GM19023 (cell line): ENCODE measurements at regions not wholly inside any gene's neighbourhood (a gene's known extent, or its start where the extent isn't known, plus 50 kb on each side); places are given as distances from the start of the nearest gene placed in this dataset.
"Not testable (repeated sequence)": the region's sequence is repeated elsewhere in the genome, so short reads cannot be mapped to it uniquely, and the experiment has no call there.

Source experiments
- ATAC-seq: cut with Tn5 transposase; IDR thresholded peaks from one replicate; pipeline ENCODE4 v1.9.1; 2021; ENCODE audit warnings: mild to moderate bottlenecking, moderate library complexity; ENCODE audit not compliant: unreplicated experiment

DNA sequence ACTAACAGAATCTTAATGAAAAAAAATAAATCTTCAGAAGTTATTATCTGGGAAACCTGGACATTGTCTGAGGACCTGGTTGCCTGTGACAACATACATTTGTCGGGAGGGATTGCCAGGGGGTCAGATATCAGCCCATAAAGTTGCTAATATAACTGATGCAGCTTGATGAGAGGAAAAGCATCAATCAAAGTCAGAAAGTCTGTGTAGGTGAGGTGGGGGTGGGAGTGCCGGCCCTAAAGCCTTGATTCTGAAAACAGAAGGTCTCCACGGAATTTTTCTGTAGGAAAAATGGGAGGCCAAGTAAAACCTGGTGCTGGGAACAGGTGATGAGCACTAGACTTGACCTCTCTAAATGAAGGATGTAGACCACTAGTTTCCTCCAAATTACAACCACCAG is 281.8 kb downstream of the FGFR2 start:
- ATAC-seq: no peak

DNA sequence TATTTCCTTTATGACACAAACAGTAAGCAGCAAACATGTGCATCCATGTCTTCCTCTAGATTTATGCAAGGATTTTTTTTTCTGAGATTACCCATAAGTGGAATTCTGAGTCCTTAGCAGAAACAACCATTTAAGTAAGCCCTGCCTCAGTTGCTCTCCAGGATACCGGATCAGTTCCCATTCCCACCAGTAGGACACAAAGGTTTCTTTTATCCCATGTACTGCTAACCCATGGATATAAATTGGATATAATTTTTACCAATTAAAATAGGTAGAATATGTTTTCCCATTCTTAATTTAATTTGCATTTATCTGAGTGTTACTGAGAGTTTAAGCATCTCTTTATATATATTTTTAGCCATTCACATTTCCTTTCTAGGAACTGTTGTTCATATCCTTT is 280.9 kb downstream of the FGFR2 start:
- no peak for ATAC-seq

DNA sequence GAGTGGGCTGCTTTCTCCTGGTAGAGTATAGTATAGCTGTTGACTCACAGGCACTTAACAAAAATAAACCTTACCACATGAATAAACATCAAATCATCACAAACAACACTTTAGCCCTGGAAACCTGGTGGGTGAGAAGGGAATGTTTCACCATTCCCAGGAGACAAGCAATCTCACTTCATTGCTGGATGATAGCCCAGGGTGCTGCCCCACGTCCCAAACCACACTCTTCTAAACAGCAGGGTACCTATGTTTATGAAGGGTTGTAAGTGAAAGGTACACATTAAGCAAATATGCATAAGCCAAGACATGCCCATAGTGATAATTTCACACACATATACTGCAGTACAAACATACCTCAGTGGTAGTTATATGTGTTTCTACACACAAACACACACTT is 276.2 kb downstream of the FGFR2 start:
- no peak for ATAC-seq

DNA sequence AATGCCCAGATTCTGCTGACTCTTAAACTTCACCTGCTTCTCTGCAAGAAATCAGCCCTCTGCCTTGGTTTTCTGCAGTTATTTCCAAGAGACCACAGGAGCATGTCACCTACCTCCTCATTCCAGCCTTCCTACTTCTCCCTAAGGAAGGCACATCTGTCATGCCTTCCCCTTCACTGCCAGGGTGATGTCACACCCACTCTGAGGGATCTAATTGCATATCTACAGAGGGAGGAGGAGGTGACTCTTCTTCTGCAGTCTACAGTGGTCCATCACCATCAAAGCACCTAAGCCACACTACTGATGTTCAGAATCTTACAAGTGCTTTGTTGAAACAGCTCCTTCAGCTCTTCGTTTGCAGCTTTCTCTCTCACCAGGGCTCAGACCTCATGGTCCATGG is 275.5 kb downstream of the FGFR2 start:
- no peak for ATAC-seq

DNA sequence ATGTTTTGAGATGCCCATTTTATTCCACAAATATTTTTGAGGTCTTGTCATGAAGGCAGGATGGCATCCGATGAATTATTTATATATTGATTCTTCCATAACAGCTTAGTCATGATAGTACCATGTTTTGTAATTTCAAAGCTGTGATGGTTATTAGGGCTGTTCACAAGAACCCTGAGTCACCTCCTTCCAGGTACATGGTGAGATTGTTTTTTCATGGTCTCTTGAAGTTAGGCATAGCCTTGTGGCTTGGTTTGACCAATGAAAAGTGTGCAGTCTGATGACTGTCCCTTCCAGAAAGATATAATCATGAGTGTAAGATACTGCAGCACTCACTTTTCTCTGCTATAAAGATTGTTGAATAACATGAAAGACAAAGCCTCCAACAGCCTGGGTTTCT is 274.8 kb downstream of the FGFR2 start:
- no peak for ATAC-seq

DNA sequence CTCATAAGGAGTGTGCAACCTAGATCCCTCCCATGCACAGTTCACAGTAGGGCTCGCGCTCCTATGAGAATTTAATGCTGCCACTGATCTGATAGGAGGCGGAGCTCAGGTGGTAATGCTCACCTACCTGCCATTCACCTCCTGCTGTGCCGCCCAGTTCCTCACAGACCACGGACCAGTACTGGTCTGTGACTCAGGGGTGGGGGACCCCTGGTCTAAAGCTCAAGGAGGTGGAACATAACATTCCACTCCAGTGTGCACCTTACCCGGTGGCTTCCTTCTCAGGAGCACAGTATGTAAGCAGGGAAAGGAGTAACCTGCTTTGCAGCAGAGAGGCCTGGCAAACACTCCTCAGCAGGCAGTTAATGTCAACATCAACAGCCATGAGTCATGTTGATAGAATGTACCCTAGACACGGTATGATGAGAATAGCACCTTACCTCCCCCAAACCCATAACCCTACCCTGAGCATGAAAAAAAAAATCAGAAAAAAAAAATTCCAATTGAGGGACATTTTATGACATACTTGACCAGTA is 273.5 kb downstream of the FGFR2 start:
- no peak for ATAC-seq

DNA sequence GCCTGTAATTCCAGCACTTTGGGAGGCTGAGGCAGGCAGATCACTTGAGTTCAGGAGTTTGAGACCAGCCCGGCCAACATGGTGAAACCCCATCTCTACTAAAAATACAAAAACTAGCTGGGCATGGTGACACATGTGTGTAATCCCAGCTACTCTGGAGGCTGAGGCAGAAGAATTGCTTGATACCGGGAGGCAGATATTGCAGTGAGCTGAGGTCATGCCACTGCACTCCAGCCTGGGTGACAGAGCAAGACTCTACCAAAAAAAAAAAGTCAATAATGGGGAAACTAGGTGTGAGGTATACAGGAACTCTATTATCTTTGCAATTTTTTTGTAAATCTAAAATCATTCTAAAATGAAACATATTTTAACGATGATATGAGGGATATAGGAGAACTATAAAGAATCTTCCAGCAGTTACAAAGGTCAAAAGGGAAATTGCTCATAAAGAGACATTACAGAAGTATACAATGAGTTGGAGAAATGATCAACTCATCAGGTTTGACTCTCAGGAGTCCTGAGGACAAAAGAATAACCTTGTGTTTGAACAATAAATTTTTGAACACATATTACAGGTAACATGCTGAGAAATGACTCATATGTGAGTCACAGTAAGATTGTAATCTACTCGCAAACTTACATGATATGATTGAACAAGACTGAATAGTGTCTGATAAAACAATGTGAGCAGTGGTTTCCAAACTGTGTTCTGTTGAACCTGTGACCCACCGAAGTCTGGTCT is 272.6 kb downstream of the FGFR2 start:
- ATAC-seq: no peak

DNA sequence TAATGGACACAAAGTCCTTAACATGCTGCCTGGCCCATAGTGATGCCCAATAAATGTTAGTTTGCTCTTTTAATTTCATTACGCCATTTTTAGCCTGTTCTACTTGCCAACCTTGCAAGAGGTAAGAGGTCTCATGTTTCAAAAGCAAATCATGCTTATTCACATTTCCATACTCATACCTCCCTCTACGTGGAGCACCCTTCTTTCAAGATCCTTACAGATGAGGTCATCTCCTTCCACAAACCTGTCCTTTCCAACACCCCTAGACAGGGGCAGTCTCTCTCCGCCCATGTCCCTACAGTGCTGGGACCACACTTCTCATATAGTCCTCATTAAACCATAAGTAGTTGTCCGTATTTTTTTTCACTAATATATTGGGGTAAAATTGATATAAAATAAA is 271.3 kb downstream of the FGFR2 start:
- no peak for ATAC-seq

DNA sequence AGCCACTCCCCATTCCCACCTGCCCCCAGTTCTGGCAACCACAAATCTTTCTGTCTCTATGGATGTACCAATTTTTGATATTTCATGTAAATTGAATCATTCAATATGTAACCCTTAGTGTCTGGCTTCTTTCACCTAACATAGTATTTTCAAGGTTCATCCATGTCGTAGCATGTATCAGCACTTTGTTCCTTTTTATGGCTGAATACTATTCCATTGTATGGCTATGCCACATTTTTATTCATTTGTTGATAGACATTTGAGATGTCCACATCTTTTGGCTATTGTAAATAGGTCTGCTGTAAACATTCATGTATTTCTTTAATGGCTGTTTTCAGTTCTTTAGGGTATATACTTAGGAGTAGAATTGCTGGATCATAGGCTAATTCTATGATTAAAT is 270.5 kb downstream of the FGFR2 start:
- no peak for ATAC-seq

DNA sequence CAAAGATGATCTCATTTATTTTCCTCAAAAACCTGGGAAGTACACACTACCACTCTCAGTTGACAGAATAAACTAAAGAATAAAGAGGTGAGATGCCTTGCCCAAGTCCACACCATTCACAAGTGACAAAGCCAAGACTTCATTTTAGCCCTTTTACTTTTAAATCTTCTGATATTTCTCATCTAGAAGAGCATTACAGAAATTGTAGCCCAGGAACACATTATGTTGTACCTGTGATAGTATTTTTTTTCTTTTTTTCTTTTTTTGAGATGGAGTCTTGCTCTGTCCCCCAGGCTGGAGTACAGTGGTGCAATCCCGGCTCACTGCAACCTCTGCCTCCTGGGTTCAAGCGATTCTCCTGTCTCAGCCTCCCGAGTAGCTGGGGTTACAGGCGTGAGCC is 268.6 kb downstream of the FGFR2 start:
- not testable (repeated sequence) for ATAC-seq

DNA sequence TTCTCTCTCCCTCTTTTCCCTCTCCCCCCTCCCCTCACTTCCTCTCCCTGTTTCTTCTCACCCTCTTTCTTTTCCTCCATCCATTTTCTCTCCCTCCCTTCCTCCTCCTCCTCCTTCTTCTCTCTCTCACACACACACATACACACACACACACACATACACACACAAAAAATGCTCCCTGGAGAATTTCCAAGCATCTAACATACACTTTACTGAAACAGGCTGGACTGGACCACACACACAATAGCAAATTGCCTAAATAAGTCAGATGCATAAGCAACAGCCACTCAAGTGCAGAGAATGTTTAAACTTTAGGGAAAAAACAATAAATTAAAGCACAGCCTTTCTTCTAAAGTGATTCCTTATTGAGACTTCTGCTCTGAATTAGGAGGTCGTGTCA is 267.7 kb downstream of the FGFR2 start:
- ATAC-seq: no peak

DNA sequence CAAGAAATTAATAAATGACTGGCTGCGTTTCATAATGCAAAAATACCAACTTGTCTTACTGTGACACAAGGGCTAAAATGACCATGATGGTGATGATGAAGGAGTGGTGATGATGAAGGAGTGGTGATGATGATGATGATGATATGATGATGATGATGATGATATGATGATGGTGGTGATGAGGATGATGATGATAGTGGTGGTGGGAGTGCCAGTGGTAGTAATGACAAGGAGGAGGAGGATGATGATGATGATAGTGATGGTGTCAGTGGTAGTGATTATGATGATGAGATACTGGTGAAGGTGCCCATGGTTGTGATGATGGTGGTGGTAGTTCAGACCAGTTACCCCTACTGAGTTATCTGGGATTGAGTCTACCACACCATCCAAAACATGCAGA is 265.9 kb downstream of the FGFR2 start:
- no peak for ATAC-seq

DNA sequence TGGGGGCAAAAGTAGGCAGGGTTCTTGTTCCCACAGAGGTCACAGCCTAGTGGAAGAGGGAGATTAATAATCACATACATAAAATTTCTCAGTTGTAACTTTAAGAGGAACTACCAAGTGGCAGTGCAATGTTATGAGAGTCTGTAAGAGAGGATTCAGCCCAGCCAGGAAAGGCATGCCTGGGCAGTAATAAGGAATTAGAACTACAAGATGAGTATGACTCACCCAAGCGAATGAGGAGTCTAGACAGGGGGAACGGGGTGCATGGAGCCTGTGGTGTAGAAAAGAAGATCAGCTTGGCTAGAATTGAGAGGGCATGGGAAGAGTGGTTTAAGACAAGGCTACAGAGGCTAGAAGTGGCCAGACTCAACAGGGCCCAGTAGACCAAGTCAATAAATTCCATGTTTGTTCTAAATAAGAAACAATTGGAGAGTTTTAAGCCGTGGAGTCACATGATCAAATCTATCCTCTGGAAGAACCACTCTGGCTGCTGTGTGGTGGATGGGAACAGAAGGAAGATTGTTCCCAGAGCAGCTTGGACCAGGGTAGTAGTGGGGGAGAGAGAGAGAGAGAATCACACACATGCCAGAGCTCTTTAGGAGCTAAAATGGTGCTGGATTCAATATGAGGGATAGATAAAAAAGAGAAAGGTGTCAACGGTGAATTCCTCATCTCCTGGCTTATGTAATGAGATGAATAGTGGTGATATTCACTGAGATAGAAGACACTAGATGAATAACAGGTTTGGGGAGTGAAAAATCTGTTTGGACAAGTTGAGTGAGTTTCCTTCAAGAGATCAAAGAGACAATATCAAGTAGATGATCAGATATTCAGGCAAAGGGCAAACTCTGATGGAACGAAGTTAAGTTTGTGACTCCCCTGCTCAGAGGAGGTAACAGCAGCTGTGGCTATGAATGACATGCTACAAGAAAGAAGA is 265.1 kb downstream of the FGFR2 start:
- no peak for ATAC-seq

DNA sequence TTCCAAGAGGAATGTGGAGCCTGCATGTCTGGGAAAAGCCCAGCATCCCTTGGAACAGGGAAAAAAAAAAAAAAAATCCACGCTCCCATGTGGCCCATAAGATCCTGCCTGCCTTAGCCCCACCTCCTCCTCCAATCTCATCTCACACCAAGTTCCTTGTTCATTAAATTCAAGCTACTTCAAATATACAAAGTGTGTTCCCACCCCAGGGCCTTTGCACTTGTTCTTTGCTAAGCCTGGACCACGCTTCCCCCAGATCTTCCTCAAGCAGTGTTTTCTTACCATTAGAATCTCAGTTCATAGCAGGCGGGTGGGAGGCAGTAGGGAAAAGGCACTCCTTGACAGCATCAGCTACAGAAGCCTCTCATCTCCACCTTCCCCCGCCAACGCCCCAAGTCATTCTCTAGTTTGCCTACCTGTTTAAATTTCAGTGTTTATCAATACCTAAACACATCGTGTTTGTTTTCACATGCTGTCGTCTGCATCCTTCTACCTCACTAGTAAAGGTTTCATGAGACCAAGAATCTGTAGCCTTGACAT is 262.8 kb downstream of the FGFR2 start:
- ATAC-seq: no peak

DNA sequence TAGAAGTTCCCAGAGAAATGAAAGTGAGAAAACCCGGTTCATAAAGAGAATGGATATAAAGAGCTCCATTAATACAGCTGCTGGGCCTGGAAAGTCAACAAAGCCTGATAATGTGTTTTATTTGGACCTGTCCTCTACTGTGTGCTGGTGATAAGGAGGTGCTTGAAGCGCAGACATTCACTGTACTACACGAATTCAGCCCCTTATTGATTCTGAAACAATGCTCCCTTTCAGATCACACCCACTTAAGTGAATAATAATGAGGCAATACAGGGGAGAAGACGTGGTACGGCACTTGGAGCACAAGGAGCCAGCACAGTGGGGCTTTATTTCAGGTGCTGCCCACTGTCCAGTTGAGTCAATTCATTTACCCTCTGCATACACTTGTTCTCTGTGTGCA is 260.8 kb downstream of the FGFR2 start:
- ATAC-seq: no peak

DNA sequence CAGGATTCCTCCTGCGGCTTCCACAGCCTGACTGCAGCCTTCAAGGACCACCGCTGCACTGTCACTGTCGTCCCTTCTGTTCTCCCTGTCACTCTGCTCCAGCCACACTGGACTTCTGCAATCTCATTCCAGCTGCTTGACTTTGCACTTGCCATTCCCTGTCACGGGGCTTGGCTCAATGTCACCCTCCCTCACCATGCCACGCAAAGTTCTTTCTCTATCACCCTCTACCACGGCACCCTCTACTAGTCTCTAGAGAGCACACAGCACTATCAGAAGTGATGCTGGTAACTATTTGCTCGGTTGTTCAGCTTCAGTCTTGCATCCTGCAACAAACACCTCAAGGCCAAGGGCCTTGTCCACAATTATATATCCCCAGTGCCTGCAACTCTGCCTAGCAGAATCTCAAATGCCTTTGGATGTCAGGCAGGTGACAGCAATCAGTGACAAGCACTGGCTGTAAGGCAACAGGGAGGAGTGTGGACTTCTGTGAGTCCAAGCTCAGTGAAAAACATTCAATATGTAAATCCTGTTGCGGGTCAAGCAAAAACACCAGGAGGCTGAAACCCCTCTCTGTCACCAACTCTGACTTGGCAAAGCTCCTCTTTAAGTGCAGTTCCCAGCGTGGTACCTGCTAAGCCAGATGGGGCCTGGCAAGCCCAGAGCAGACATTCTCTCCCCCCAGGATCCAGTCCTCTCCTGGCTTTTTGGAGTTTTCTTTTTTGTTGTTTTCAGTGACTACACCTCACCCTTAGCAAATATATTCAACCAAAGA is 259.9 kb downstream of the FGFR2 start:
- no peak for ATAC-seq

DNA sequence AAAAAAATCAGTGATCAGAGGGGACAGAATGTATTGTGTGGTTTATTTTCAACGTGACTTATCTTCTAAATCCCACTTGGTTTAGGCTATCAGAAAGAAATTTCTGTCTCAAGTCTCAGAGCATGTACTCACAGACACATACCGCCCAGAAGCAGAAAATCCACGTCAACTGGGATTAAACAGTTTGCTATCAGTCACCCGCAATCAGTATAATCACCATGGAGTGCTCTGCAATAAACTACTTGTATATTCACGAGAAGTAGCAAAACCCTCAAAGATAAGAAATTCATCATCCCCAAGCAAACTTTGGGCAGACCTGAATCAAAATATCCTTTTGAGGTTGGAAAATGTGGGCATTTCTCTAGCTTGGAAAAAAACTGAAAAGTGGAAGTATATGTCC is 259.1 kb downstream of the FGFR2 start:
- no peak for ATAC-seq

DNA sequence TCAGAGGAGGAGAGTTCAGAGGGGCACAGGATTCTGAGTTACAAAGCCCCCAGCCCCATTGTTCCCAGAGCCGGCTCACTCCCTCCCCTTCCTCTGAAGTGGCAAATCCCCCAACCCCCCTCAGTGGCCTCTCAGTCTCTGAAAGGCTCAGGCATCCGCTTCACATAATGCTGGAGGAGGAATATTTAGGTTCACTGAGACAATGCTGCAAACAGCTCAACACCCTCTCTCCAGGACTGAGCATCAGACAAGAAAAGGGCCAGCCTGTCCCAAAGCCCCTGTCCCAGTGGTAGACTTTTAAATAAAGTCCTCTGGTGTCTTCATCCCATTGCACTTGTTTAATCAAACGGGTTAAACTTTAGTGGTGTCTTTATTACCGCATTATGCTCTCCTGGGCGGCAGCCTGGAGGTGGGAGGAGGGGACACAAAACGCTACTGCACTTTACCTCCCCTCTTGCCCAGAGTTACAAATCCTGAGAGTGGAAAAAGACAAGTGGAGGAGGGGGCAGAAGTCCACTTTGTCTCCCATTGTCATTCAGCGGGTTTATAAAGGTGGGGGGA is 257.9 kb downstream of the FGFR2 start:
- ATAC-seq: no peak

DNA sequence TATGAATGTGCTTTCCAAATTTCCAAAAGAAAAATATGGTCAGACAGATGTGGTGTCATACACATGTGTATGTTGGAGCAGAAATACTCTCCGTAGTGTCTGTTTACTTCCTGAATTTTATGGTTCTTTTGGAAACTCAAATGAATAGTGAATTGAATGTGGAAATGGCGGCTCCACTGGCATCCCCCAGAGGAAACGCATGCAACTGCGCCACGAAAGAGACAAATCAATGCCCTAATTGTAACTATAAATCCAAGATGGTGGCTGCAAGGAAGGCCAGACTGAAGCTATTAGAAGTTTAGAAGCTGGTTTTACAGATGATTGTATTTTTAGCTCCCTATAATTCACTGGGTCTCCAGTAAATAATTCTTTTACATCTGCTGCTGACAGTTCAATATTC is 246.7 kb downstream of the FGFR2 start:
- ATAC-seq: no peak

DNA sequence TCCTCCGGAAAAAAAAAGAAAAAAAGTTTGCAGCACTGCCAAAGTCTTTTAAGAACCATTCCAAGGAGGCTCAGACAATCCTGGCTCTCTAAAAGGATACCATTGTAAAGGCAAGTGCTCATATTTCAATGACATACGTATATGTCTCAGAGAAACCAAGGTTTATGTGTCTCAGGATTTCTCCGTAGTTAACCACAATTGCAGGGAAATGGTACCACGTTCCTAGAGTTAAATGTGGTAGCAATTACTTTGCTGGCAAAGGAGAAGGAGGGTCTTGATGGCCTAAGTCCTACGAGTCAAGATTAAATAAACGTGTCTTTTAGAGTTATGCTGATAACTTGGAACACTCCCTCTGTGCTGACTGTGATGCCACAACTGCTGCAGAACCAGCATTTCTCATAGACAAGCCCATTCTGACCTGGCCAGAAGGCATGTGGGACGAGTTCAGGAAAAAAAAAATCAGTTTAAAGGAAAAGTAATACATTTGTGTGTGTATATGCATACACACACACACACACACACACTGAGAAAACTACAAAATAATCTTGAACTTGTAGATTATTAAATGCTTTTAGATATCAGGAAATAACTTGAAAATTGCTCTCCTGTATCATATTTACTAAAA is 245.9 kb downstream of the FGFR2 start:
- no peak for ATAC-seq
